GM23338 (cell line): ENCODE measurements at regions not wholly inside any gene's neighbourhood (a gene's known extent, or its start where the extent isn't known, plus 50 kb on each side); places are given as distances from the start of the nearest gene placed in this dataset.

Experiments used
- ATAC-seq: fragments of 200-7000 bp; cut with Tn5 transposase; 3 replicates; pipeline ENCODE4 v1.9.1; 2020
- DNase-seq: peaks from one replicate; pipeline ENCODE4 v3.0.0-alpha.2; 2015; ENCODE audit warnings: low spot score
- H2AFZ ChIP-seq: fragments of 200-600 bp; sonication (generic); 2 replicates; pipeline ENCODE4 v1.8.0; 2016; ENCODE audit warnings: antibody characterized with exemption, mild to moderate bottlenecking, moderate library complexity
- H3F3A ChIP-seq: fragments of 200-600 bp; sonication (generic); replicated peaks from 2 replicates; pipeline ENCODE4 v1.8.0; 2017; ENCODE audit warnings: antibody characterized with exemption, mixed run types, low read depth
- H3K27ac ChIP-seq: fragments of 200-600 bp; sonication (generic); 2 replicates; pipeline ENCODE4 v1.6.1; 2016; ENCODE audit warnings: low read depth
- H3K27me3 ChIP-seq: fragments of 200-600 bp; sonication (generic); 2 replicates; pipeline ENCODE4 v1.8.0; 2016; ENCODE audit warnings: mild to moderate bottlenecking, mixed run types, moderate library complexity; ENCODE audit not compliant: insufficient read depth
- H3K36me3 ChIP-seq: fragments of 200-600 bp; sonication (generic); 2 replicates; pipeline ENCODE4 v1.8.0; 2016; ENCODE audit warnings: mild to moderate bottlenecking; ENCODE audit not compliant: insufficient read depth
- H3K4me1 ChIP-seq: fragments of 200-600 bp; sonication (generic); 2 replicates; pipeline ENCODE4 v1.8.0; 2016; ENCODE audit warnings: mild to moderate bottlenecking, moderate library complexity; ENCODE audit not compliant: insufficient read depth
- H3K4me2 ChIP-seq: fragments of 200-600 bp; sonication (generic); 2 replicates; pipeline ENCODE4 v1.7.1; 2017; ENCODE audit warnings: mixed run types
- H3K4me3 ChIP-seq: fragments of 200-600 bp; sonication (generic); 2 replicates; pipeline ENCODE4 v1.6.1; 2016; ENCODE audit warnings: mixed run types
- H3K79me2 ChIP-seq: fragments of 200-600 bp; sonication (generic); replicated peaks from 2 replicates; pipeline ENCODE4 v1.8.0; 2017; ENCODE audit warnings: mild to moderate bottlenecking; ENCODE audit not compliant: insufficient read depth
- H3K9me2 ChIP-seq: fragments of 200-600 bp; sonication (generic); 2 replicates; pipeline ENCODE4 v1.8.0; 2017; ENCODE audit not compliant: insufficient read depth
- H4K20me1 ChIP-seq: fragments of 200-600 bp; sonication (generic); replicated peaks from 2 replicates; pipeline ENCODE4 v1.8.0; 2017; ENCODE audit warnings: mild to moderate bottlenecking; ENCODE audit not compliant: insufficient read depth
- H3K27ac Mint-ChIP-seq: 2 replicates; pipeline ENCODE4 v1.8.0; 2020; ENCODE audit warnings: inconsistent platforms, mild to moderate bottlenecking, moderate library complexity, mixed read lengths
- H3K27me3 Mint-ChIP-seq: 3 replicates; pipeline ENCODE4 v1.8.0; 2022; ENCODE audit warnings: low read depth, mild to moderate bottlenecking, moderate library complexity, mixed read lengths, inconsistent platforms; ENCODE audit not compliant: insufficient read depth, poor library complexity
- H3K36me3 Mint-ChIP-seq: 3 replicates; pipeline ENCODE4 v1.8.0; 2021; ENCODE audit warnings: low read depth, mild to moderate bottlenecking, inconsistent platforms, moderate library complexity, mixed read lengths
- H3K4me1 Mint-ChIP-seq: 3 replicates; pipeline ENCODE4 v1.8.0; 2020; ENCODE audit warnings: mild to moderate bottlenecking, inconsistent platforms, mixed read lengths
- H3K4me3 Mint-ChIP-seq: 3 replicates; pipeline ENCODE4 v1.8.0; 2021; ENCODE audit warnings: moderate library complexity, mild to moderate bottlenecking, inconsistent platforms, mixed read lengths
- H3K9me3 Mint-ChIP-seq: 3 replicates; pipeline ENCODE4 v1.8.0; 2020; ENCODE audit warnings: moderate library complexity, mild to moderate bottlenecking, inconsistent platforms, mixed read lengths
- CREB1 ChIP-seq: fragments of 250-450 bp; sonication (Bioruptor Pico); IDR thresholded peaks from 2 replicates; pipeline ENCODE4 v1.5.0; 2020; ENCODE audit warnings: low read depth, mild to moderate bottlenecking, moderate library complexity
- EZH2 ChIP-seq: fragments of 200-600 bp; sonication (generic); IDR thresholded peaks from one replicate; pipeline ENCODE4 v1.8.0; 2017; ENCODE audit warnings: antibody characterized with exemption, mild to moderate bottlenecking, low read depth; ENCODE audit not compliant: unreplicated experiment
- JUNB ChIP-seq: IDR thresholded peaks from one replicate; pipeline ENCODE4 v1.6.1; 2016; ENCODE audit warnings: antibody characterized with exemption; ENCODE audit not compliant: unreplicated experiment
- NANOG ChIP-seq: IDR thresholded peaks from 2 replicates; pipeline ENCODE4 v1.6.1; 2016; ENCODE audit warnings: antibody characterized with exemption, borderline replicate concordance
- POLR2AphosphoS5 ChIP-seq: IDR thresholded peaks from 2 replicates; pipeline ENCODE4 v1.6.1; 2016; ENCODE audit warnings: antibody characterized with exemption, low read depth
- STAT1 ChIP-seq: IDR thresholded peaks from one replicate; pipeline ENCODE4 v1.6.1; 2016; ENCODE audit warnings: antibody characterized with exemption; ENCODE audit not compliant: unreplicated experiment
- ZNF114 ChIP-seq: fragments of 250-450 bp; sonication (Bioruptor Pico); IDR thresholded peaks from 2 replicates; pipeline ENCODE4 v1.5.0; 2020; ENCODE audit warnings: mild to moderate bottlenecking, moderate library complexity
- TF ChIP-seq, protein P1 (sequence below), 2 experiments: fragments of 200-600 bp in 1 of 2; sonication (generic) in 1 of 2; conservative IDR thresholded peaks; 2 replicates each; pipeline versions ENCODE4 v1.5.1 to v1.6.1; 2016 to 2017; ENCODE audit warnings: antibody characterized with exemption in 2 of 2, low read depth in 2 of 2, mild to moderate bottlenecking in 2 of 2, moderate library complexity in 1 of 2
- TF ChIP-seq, protein P2 (sequence below): IDR thresholded peaks from one replicate; pipeline ENCODE4 v1.6.1; 2018; ENCODE audit warnings: antibody characterized with exemption; ENCODE audit not compliant: unreplicated experiment
- TF ChIP-seq, protein P3 (sequence below): IDR thresholded peaks from 2 replicates; pipeline ENCODE4 v1.6.1; 2016; ENCODE audit warnings: antibody characterized with exemption

DNA sequence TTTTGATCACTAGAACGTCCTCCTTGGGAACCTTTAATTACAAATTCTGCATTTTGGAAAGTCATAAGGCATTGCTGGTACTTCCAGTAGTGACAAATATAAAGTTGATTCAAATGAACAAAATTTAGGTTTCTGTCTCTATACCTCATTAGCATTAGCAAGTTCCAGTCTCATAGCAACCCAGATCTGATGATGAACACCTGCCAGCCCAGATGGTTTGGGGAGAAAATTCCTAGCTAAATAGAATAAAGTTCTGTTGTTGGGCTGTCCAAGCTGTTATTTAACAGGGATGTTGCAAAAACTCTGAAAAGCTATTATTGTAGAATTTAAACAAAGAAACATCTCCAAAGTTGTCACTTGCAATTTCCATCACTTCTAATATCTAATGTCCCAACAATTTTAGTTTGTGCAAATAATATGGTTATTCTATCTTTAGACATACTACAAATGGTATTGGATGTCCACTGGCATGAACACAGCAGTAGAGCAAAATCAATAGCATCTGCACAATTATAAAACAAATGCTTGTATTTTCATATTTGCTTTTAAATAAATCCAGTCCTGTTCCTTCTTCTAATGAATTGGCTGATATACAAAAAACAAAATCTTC lies 299.4 kb downstream of the SLC16A7 start (continued):
- TF ChIP-seq, protein P1, sequence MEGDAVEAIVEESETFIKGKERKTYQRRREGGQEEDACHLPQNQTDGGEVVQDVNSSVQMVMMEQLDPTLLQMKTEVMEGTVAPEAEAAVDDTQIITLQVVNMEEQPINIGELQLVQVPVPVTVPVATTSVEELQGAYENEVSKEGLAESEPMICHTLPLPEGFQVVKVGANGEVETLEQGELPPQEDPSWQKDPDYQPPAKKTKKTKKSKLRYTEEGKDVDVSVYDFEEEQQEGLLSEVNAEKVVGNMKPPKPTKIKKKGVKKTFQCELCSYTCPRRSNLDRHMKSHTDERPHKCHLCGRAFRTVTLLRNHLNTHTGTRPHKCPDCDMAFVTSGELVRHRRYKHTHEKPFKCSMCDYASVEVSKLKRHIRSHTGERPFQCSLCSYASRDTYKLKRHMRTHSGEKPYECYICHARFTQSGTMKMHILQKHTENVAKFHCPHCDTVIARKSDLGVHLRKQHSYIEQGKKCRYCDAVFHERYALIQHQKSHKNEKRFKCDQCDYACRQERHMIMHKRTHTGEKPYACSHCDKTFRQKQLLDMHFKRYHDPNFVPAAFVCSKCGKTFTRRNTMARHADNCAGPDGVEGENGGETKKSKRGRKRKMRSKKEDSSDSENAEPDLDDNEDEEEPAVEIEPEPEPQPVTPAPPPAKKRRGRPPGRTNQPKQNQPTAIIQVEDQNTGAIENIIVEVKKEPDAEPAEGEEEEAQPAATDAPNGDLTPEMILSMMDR (conservative IDR thresholded peaks at IDR 0.05; ENCODE audit: low read depth in 2 of 2) = no peak
- TF ChIP-seq POLR2AphosphoS5 (no peak), CREB1 (CRISPR knock-in tag) (no peak), STAT1 (no peak), ZNF114 (CRISPR knock-in tag) (no peak), EZH2 (no peak)
- TF ChIP-seq, protein P2, sequence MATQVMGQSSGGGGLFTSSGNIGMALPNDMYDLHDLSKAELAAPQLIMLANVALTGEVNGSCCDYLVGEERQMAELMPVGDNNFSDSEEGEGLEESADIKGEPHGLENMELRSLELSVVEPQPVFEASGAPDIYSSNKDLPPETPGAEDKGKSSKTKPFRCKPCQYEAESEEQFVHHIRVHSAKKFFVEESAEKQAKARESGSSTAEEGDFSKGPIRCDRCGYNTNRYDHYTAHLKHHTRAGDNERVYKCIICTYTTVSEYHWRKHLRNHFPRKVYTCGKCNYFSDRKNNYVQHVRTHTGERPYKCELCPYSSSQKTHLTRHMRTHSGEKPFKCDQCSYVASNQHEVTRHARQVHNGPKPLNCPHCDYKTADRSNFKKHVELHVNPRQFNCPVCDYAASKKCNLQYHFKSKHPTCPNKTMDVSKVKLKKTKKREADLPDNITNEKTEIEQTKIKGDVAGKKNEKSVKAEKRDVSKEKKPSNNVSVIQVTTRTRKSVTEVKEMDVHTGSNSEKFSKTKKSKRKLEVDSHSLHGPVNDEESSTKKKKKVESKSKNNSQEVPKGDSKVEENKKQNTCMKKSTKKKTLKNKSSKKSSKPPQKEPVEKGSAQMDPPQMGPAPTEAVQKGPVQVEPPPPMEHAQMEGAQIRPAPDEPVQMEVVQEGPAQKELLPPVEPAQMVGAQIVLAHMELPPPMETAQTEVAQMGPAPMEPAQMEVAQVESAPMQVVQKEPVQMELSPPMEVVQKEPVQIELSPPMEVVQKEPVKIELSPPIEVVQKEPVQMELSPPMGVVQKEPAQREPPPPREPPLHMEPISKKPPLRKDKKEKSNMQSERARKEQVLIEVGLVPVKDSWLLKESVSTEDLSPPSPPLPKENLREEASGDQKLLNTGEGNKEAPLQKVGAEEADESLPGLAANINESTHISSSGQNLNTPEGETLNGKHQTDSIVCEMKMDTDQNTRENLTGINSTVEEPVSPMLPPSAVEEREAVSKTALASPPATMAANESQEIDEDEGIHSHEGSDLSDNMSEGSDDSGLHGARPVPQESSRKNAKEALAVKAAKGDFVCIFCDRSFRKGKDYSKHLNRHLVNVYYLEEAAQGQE = no peak

DNA sequence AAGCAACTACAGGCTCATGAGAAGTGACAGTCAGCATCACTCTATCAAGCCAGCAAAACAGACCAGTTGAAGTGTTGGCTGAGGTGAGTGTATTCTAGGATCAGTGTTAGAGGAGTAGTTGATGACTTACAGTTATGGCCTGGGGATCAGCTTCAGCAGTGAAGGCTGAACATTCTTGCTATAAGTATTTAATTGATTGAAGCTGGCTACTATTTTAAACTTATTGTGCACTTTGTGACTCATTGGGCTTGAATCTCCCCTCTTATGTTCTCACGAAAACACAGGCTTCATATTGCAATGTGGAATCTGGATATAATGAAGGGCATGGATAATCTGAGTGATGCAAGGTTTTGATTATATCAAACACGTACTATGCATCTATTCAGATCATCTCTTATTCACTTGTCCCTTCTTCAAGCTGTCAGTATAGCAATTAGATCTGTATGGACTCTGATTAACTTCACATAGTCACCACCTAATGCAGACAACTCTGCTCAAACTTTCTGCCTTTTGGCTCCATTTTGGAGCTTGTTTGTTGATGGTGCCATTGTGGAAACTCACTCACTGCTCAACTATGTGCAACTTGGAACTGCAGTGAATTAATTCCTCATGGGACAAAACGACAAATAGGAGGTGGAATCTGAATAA lies 309.2 kb downstream of the SLC16A7 start:
- no peak overlapping the region for H2AFZ ChIP-seq
- Mint-ChIP-seq H3K9me3 (no peaks in the 10 kb centered on the region; the same call in 2 of the 3 replicates), H3K4me3 (no peak overlapping the region), H3K27ac (no peak overlapping the region), H3K4me1 (no peaks in the 10 kb centered on the region), H3K36me3 (no peaks in the 10 kb centered on the region), H3K27me3 (no peaks in the 10 kb centered on the region)
- no peaks in the 10 kb centered on the region for H4K20me1 ChIP-seq
- ATAC-seq (no peak), DNase-seq (no peak)
- H3F3A ChIP-seq = no peaks in the 10 kb centered on the region
- H3K79me2 ChIP-seq = no peaks in the 10 kb centered on the region
- no peak overlapping the region for H3K27ac ChIP-seq
- no peak overlapping the region for H3K4me3 ChIP-seq
- H3K9me2 ChIP-seq = peaks cover 4% of the 10 kb centered on the region; the same call in 1 of the 2 replicates
- no peak overlapping the region for H3K4me2 ChIP-seq
- H3K36me3 ChIP-seq = no peaks in the 10 kb centered on the region
- H3K27me3 ChIP-seq = no peaks in the 10 kb centered on the region
- H3K4me1 ChIP-seq = no peaks in the 10 kb centered on the region
- TF ChIP-seq JUNB = no peak
- TF ChIP-seq, protein P3, sequence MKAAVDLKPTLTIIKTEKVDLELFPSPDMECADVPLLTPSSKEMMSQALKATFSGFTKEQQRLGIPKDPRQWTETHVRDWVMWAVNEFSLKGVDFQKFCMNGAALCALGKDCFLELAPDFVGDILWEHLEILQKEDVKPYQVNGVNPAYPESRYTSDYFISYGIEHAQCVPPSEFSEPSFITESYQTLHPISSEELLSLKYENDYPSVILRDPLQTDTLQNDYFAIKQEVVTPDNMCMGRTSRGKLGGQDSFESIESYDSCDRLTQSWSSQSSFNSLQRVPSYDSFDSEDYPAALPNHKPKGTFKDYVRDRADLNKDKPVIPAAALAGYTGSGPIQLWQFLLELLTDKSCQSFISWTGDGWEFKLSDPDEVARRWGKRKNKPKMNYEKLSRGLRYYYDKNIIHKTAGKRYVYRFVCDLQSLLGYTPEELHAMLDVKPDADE = no peak
- no peak for TF ChIP-seq POLR2AphosphoS5
- TF ChIP-seq, protein P1 (conservative IDR thresholded peaks at IDR 0.05; ENCODE audit: low read depth in 2 of 2) = no peak
- TF ChIP-seq STAT1 = no peak
- TF ChIP-seq EZH2 = no peak
- TF ChIP-seq NANOG = no peak
